ENCODE measurements at regions not wholly inside any gene's neighbourhood (a gene's known extent, or its start where the extent isn't known, plus 50 kb on each side); places are given as distances from the start of the nearest gene placed in this dataset.

DNA sequence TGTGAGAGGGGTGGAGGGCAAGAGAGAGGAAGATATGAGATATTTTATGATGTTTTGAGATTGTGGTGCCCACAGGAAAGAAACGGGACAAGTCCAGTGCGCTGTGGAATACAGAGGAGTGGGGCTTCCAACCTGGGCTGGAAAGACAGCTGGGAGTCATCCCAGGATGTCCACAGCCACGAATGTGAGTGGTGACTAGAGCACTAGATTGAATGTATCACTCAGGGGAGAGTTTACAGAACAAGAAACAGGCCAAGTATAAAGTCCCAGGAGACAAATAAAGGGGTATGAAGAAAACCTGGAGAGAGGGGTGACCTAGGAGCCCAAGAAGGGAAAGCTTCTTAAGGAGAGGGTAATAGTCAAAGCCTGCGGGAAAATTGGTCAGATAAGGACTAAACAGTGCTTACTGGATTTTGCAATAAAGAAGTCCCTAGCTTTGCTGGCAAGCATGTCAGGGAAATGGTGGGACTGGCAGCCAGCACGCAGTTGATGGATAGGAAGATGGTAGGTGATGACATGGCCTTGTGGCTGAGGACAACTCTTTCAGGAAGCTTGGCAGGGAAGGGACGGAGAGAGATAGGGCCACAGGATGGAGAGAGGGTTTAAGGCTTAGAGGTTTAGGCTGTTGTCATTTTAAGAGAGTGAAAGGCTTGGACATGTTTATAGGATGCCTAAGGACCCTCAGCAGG lies 114.5 kb downstream of the AXIN2 start:
- H3K9me3 ChIP-seq (ENCODE audit: control insufficient read depth, insufficient read depth, low read length) = no peaks in the 10 kb centered on the region
- peaks cover 17% of the 10 kb centered on the region for H3K27me3 ChIP-seq (ENCODE audit: control insufficient read depth, insufficient read depth, low read length)
- ChIA-PET POLR2A (no interaction called here), CTCF (no interaction called here)
- no peak overlapping the region for H3K27ac ChIP-seq (ENCODE audit: low read depth, low read length)
- TF ChIP-seq, protein P1, sequence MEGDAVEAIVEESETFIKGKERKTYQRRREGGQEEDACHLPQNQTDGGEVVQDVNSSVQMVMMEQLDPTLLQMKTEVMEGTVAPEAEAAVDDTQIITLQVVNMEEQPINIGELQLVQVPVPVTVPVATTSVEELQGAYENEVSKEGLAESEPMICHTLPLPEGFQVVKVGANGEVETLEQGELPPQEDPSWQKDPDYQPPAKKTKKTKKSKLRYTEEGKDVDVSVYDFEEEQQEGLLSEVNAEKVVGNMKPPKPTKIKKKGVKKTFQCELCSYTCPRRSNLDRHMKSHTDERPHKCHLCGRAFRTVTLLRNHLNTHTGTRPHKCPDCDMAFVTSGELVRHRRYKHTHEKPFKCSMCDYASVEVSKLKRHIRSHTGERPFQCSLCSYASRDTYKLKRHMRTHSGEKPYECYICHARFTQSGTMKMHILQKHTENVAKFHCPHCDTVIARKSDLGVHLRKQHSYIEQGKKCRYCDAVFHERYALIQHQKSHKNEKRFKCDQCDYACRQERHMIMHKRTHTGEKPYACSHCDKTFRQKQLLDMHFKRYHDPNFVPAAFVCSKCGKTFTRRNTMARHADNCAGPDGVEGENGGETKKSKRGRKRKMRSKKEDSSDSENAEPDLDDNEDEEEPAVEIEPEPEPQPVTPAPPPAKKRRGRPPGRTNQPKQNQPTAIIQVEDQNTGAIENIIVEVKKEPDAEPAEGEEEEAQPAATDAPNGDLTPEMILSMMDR (IDR thresholded peaks at IDR 0.05; ENCODE audit: low read depth, low read length) = no peak
- no peak for DNase-seq (ENCODE audit: low read depth, low spot score)
- no peak overlapping the region for H3K4me3 ChIP-seq (ENCODE audit: low read depth, low read length)

DNA sequence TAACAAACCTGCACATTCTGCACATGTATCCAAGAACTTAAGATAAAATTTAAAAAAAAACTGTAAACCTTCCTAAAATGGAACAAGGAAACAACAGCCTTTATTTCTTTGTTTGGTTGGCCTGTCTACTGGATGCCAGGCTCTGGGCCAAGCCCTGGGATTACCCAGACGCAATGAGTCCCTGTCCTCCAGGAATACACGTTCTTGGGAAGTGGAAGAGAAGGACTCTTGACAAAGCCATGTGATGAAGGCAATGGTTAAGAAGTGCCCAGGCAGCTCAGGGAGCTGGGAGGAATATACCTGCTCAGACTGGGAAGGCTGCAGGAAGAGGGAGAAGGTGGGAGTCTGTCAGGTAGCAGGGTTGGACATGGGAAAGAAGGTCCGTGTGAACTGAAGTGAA lies 115.4 kb downstream of the AXIN2 start:
- Histone ChIP-seq H3K4me3 (ENCODE audit: low read depth, low read length) (no peak overlapping the region), H3K9me3 (ENCODE audit: control insufficient read depth, insufficient read depth, low read length) (no peaks in the 10 kb centered on the region), H3K27ac (ENCODE audit: low read depth, low read length) (no peak overlapping the region), H3K27me3 (ENCODE audit: control insufficient read depth, insufficient read depth, low read length) (peaks cover 17% of the 10 kb centered on the region)
- CTCF ChIA-PET = no interaction called here
- TF ChIP-seq, protein P1 (IDR thresholded peaks at IDR 0.05; ENCODE audit: low read depth, low read length) = no peak
- no peak for DNase-seq (ENCODE audit: low read depth, low spot score)
- POLR2A ChIA-PET = no interaction called here

DNA sequence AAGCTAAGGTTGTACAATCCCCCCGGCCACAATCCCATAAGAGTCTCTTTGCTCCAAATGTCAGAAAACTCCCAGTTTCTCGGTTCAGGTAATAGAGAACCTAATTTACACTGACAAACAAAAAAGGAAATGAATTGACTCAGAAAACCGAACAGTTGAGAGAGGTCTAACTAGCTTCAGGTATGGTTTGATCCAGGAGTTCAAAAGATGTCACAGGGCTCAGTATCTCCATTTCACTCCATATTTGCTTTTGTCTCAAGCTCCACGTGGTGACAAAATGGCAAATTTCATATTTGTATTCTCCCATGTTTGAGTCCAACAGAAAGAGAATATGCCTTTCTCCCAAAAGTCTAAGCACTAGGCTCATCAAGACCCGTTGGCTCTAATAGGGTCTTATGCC lies 117.4 kb downstream of the AXIN2 start:
- H3K4me3 ChIP-seq (ENCODE audit: low read depth, low read length) = no peak overlapping the region
- peaks cover 13% of the 10 kb centered on the region for H3K27me3 ChIP-seq (ENCODE audit: control insufficient read depth, insufficient read depth, low read length)
- no peaks in the 10 kb centered on the region for H3K9me3 ChIP-seq (ENCODE audit: control insufficient read depth, insufficient read depth, low read length)
- no peak for DNase-seq (ENCODE audit: low read depth, low spot score)
- ChIA-PET POLR2A (no interaction called here), CTCF (no interaction called here)
- TF ChIP-seq, protein P1 (IDR thresholded peaks at IDR 0.05; ENCODE audit: low read depth, low read length) = no peak
- H3K27ac ChIP-seq (ENCODE audit: low read depth, low read length) = no peak overlapping the region

DNA sequence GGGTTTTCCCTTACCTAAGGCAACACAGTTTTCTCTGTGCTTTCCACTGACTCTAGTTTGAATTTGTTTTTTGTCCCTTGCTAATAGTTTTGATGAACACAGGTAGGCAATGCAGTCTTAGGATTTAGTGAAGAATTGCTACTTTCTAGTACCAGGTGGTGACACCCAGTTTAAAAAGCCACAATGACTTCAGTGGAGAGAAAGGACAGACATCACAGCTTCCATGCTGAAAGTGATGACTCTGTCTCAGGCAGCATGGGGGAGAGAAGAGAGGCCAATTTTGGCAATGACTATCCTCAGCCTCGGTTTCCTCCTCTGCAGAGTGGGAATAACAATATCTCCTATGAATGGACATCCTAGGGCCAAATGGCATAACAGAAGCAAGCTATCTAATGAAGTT lies 118.8 kb downstream of the AXIN2 start:
- peaks cover 18% of the 10 kb centered on the region for H3K27me3 ChIP-seq (ENCODE audit: control insufficient read depth, insufficient read depth, low read length)
- ChIA-PET CTCF (interaction anchor here (0.7 kb wide), 1 partner anchor 13 kb away, joined by 3 read pairs; no protein-coding TSS in a partner anchor), POLR2A (no interaction called here)
- no peaks in the 10 kb centered on the region for H3K9me3 ChIP-seq (ENCODE audit: control insufficient read depth, insufficient read depth, low read length)
- TF ChIP-seq, protein P1 (IDR thresholded peaks at IDR 0.05; ENCODE audit: low read depth, low read length) = no peak
- no peak overlapping the region for H3K4me3 ChIP-seq (ENCODE audit: low read depth, low read length)
- no peak overlapping the region for H3K27ac ChIP-seq (ENCODE audit: low read depth, low read length)
- no peak for DNase-seq (ENCODE audit: low read depth, low spot score)

DNA sequence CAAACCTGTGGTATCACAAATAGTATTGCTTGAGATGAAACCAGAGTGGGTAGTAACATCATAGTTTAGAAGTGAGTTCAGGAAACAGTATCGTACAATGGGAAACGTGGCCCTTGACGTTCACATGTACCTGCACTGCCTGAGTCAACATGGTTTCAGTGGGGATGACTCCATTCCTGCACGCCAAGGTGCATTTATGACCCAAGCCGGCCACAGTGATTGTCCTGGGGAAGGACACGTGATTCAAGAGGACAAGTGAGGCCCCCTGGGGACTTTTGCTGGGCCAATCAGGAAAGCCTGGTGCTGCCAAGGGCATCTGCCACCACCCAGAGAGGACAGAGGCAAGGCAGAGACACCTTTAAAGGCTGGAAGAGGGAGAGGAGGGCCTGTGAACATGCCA lies 119.2 kb downstream of the AXIN2 start:
- ChIA-PET CTCF (no interaction called here), POLR2A (no interaction called here)
- TF ChIP-seq, protein P1 (IDR thresholded peaks at IDR 0.05; ENCODE audit: low read depth, low read length) = no peak
- Histone ChIP-seq H3K27me3 (ENCODE audit: control insufficient read depth, insufficient read depth, low read length) (peaks cover 18% of the 10 kb centered on the region), H3K4me3 (ENCODE audit: low read depth, low read length) (no peak overlapping the region), H3K9me3 (ENCODE audit: control insufficient read depth, insufficient read depth, low read length) (no peaks in the 10 kb centered on the region), H3K27ac (ENCODE audit: low read depth, low read length) (no peak overlapping the region)
- no peak for DNase-seq (ENCODE audit: low read depth, low spot score)
